Activated effector memory CD4-positive, alpha-beta T cell treated with anti-CD3 and anti-CD28 coated beads, Interleukin-2, amount 50 U/mL, for 16 hours (primary cell): ENCODE measurements at regions not wholly inside any gene's neighbourhood (a gene's known extent, or its start where the extent isn't known, plus 50 kb on each side); places are given as distances from the start of the nearest gene placed in this dataset.
"Not testable (repeated sequence)": the region's sequence is repeated elsewhere in the genome, so short reads cannot be mapped to it uniquely, and the experiment has no call there.

ENCODE experiments used
- DNase-seq: peaks from one replicate; pipeline ENCODE4 v3.0.0-alpha.2; 2020

GRCh38 chr2:90322982-90323381 is 1631.5 kb downstream of the RPIA start:
- peak; percentile 58 for DNase-seq

- peak; percentile 65 for DNase-seq
Observed at GRCh38 chr2:90323612-90324558, 1632.4 kb downstream of the RPIA start.

DNA sequence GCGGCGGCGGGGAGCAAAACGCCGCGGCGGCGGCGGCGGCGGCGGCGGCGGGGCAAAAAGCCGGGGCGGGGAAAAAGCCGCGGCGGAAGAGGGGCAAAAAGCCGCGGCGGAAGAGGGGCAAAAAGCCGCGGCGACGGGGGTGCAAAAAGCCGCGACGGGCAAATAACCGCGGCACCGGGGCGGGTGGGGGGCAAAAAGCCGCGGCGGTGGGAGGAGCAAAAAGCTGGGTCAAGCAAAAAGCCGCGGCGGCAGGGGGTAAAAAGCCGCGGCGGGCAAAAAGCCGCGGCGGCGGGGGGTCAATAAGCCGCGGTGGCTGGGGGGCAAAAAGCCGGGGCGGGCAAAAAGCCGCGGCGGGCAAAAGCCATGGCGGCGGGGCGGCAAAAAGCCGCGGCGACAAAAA is 1633.2 kb downstream of the RPIA start:
- DNase-seq = peak; percentile 63

GRCh38 chr2:90325796-90326353 is 1634.4 kb downstream of the RPIA start:
- not testable (repeated sequence) for DNase-seq

- not testable (repeated sequence) for DNase-seq
Observed at GRCh38 chr2:90355546-90355945, 1664.1 kb downstream of the RPIA start.

DNA sequence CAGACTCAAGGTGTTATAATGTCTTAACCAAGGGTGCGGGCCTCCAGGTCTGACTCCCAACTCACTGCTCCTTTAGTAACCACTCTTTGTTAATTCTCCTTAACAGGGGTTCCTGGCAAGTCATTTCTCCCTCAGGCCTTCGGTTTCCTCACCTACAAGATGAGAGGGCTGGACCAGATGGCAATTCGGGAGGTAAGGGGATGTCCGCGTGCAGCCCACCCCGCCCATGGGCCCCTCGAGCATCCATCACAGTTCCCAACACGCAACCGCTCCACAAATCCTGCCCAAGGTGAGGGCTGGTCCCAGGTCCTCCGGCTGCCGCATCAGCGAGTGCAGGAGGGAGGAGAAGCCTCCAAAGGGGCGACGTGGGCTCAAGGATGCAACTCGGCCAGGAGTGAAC is 1667.9 kb downstream of the RPIA start:
- not testable (repeated sequence) for DNase-seq

DNA sequence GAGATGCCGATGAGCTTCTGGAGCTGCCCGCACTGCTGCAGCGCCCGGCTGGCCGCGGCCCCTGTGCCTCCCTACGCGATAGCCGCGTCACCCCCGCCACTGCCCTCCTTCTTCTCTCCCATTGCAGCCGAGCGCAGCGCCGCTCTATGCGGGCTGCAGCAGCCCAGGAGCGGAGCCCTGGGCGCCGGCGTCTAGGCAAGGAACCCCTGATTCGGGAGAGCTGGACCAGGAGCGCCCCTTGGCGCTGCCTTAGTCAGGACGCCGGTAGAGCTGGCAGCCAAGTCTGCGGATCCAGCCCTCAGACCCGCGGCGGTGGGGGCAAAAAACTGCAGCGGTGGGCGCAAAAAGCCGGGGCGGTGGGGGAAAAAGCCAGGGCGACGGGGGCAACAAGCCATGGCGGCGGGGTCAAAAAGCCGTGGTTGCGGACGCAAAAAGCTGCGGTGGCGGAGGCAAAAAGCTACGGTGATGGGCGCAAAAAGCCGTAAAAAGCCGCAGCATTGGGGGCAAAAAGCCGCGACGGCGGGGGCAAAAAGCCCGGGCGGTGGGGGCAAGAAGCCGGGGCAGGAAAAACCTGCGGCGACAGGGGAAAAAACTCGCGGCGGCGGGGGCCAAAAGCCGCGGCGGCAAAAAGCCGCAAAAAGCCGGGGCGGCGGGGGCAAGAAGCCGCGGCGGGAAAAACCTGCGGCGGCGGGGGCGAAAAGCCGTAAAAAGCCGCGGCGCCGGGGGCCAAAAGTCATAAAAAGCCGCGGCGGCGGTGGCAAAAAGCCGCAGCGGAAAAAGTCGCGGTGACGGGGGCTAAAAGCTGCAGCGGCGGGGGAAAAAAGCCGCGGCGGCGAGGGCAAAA is 1668.6 kb downstream of the RPIA start:
- DNase-seq = peak; percentile 50

DNA sequence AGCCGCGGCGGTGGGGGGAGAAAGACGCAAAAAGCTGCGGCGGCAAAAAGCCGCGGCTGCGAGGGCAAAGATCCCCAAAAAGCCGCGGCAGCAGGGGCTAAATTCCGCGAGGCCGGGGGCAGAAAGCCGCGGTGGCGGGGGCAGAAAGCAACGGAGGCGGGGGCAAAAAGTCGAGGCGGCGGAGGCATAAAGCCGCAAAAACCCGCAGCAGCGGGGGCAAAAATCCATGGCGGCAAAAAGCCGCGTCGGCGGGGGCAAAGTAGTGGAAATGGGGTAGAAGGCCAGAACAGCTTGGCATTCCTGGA is 1669.2 kb downstream of the RPIA start:
- DNase-seq = not testable (repeated sequence)
